Nephron progenitor cell (in vitro differentiated cells): ENCODE measurements at regions not wholly inside any gene's neighbourhood (a gene's known extent, or its start where the extent isn't known, plus 50 kb on each side); places are given as distances from the start of the nearest gene placed in this dataset.

Experiments used
- DNase-seq: peaks from one replicate; pipeline ENCODE4 v3.0.0; 2021
- H3K27ac Mint-ChIP-seq: 2 replicates; pipeline ENCODE4 v1.8.0; 2021; ENCODE audit warnings: mild to moderate bottlenecking, moderate library complexity, mixed read lengths
- H3K27me3 Mint-ChIP-seq: 2 replicates; pipeline ENCODE4 v1.8.0; 2021; ENCODE audit warnings: mild to moderate bottlenecking, low read depth, mixed read lengths; ENCODE audit not compliant: poor library complexity
- H3K36me3 Mint-ChIP-seq: 2 replicates; pipeline ENCODE4 v1.8.0; 2021; ENCODE audit warnings: low read depth, mixed read lengths
- H3K4me1 Mint-ChIP-seq: 2 replicates; pipeline ENCODE4 v1.8.0; 2021; ENCODE audit warnings: mixed read lengths
- H3K4me3 Mint-ChIP-seq: 2 replicates; pipeline ENCODE4 v1.8.0; 2021; ENCODE audit warnings: mild to moderate bottlenecking, moderate library complexity, mixed read lengths
- H3K9me3 Mint-ChIP-seq: 2 replicates; pipeline ENCODE4 v1.8.0; 2021; ENCODE audit warnings: mild to moderate bottlenecking, moderate library complexity, mixed read lengths
- CTCF ChIP-seq: fragments of 200-600 bp; sonication (generic); IDR thresholded peaks from 2 replicates; pipeline ENCODE4 v1.5.0; 2021; ENCODE audit warnings: antibody characterized with exemption

GRCh38 chr19:20250627-20251026, 83.6 kb downstream of the ZNF486 start:
- Mint-ChIP-seq H3K36me3 (no peaks in the 10 kb centered on the region), H3K27me3 (no peaks in the 10 kb centered on the region), H3K27ac (no peak overlapping the region), H3K4me1 (no peaks in the 10 kb centered on the region), H3K4me3 (no peak overlapping the region), H3K9me3 (peaks cover 6% of the 10 kb centered on the region)
- no peak for DNase-seq
- TF ChIP-seq CTCF, result no peak

- no peak for DNase-seq
- peaks cover 3% of the 10 kb centered on the region for H3K9me3 Mint-ChIP-seq
- H3K27me3 Mint-ChIP-seq, result no peaks in the 10 kb centered on the region
- no peaks in the 10 kb centered on the region for H3K4me1 Mint-ChIP-seq
- H3K36me3 Mint-ChIP-seq, result no peaks in the 10 kb centered on the region
- TF ChIP-seq CTCF, result no peak
- H3K4me3 Mint-ChIP-seq, result no peak overlapping the region
- no peak overlapping the region for H3K27ac Mint-ChIP-seq
Observed at GRCh38 chr19:20250121-20250520, 83.1 kb downstream of the ZNF486 start.
